IMR-90 (cell line): ENCODE measurements at regions not wholly inside any gene's neighbourhood (a gene's known extent, or its start where the extent isn't known, plus 50 kb on each side); places are given as distances from the start of the nearest gene placed in this dataset.

Experiments used
- ATAC-seq: fragments of 200-7000 bp; cut with Tn5 transposase; 2 replicates; pipeline ENCODE4 v1.9.1; 2020; ENCODE audit warnings: low read depth, mild to moderate bottlenecking, moderate library complexity
- BruUV-seq: library from RNA; stranded (reverse); fragments of 400-500 nt; replicated peaks from 2 replicates; lab custom pipeline; 2021; lab: Mats Ljungman, UMichigan
- CTCF ChIA-PET: fragments of 300-600 bp; formaldehyde crosslinking; extraction: SDS; loops from one replicate; lab custom pipeline; 2021; ENCODE audit warnings: antibody characterized with exemption; lab: Yijun Ruan, JAX
- POLR2A ChIA-PET: fragments of 300-600 bp; sonication (Branson Sonifier 250); formaldehyde crosslinking; loops from one replicate; lab custom pipeline; 2022; ENCODE audit warnings: antibody characterized with exemption; ENCODE audit not compliant: unreplicated experiment; lab: Charles Lee
- DNase-seq: peaks from one replicate; pipeline ENCODE4 v3.0.0; 2013
- H2AFZ ChIP-seq: replicated peaks from 2 replicates; pipeline ENCODE3; 2013; ENCODE audit warnings: low read length, mild to moderate bottlenecking; ENCODE audit not compliant: poor library complexity
- H2AK5ac ChIP-seq: 2 replicates; pipeline ENCODE4 v1.6.1; 2013; ENCODE audit warnings: low read depth, low read length, inconsistent platforms
- H2AK9ac ChIP-seq: replicated peaks from 2 replicates; pipeline ENCODE3; 2013; ENCODE audit warnings: mild to moderate bottlenecking, low read depth, low read length, moderate library complexity; ENCODE audit not compliant: poor library complexity
- H2BK120ac ChIP-seq: 2 replicates; pipeline ENCODE4 v1.6.1; 2013; ENCODE audit warnings: low read depth, low read length, inconsistent platforms
- H2BK15ac ChIP-seq: 3 replicates; pipeline ENCODE4 v1.6.1; 2013; ENCODE audit warnings: low read depth, low read length, inconsistent platforms
- H2BK20ac ChIP-seq: 2 replicates; pipeline ENCODE4 v1.6.1; 2013; ENCODE audit warnings: low read depth, mild to moderate bottlenecking, inconsistent platforms, low read length, moderate library complexity
- H2BK5ac ChIP-seq: 2 replicates; pipeline ENCODE4 v1.6.1; 2013; ENCODE audit warnings: mild to moderate bottlenecking, low read depth, low read length, inconsistent platforms; ENCODE audit not compliant: poor library complexity, severe bottlenecking
- H3K14ac ChIP-seq: replicated peaks from 2 replicates; pipeline ENCODE4 v1.6.1; 2013; ENCODE audit warnings: low read depth, low read length, inconsistent platforms
- H3K18ac ChIP-seq: 2 replicates; pipeline ENCODE4 v1.6.1; 2013; ENCODE audit warnings: low read depth, low read length, control low read depth
- H3K23ac ChIP-seq: 2 replicates; pipeline ENCODE4 v1.6.1; 2013; ENCODE audit warnings: low read depth, low read length, inconsistent platforms
- H3K27ac ChIP-seq: 2 replicates; pipeline ENCODE4 v1.5.1; 2013; ENCODE audit warnings: mild to moderate bottlenecking, control low read depth, low read length; ENCODE audit not compliant: insufficient read depth
- H3K27me3 ChIP-seq: 2 replicates; pipeline ENCODE4 v1.6.1; 2013; ENCODE audit warnings: low read length; ENCODE audit not compliant: control insufficient read depth, insufficient read depth
- H3K36me3 ChIP-seq: 2 replicates; pipeline ENCODE4 v1.6.1; 2013; ENCODE audit warnings: low read length, mixed read lengths; ENCODE audit not compliant: control insufficient read depth, insufficient read depth
- H3K4ac ChIP-seq: 2 replicates; pipeline ENCODE4 v1.6.1; 2013; ENCODE audit warnings: low read depth, low read length, inconsistent platforms
- H3K4me1 ChIP-seq: 2 replicates; pipeline ENCODE4 v1.6.1; 2013; ENCODE audit warnings: low read length, mixed read lengths; ENCODE audit not compliant: control insufficient read depth, insufficient read depth
- H3K4me2 ChIP-seq: 2 replicates; pipeline ENCODE4 v1.6.1; 2013; ENCODE audit warnings: low read depth, mild to moderate bottlenecking, control low read depth, low read length, moderate library complexity
- H3K4me3 ChIP-seq: 2 replicates; pipeline ENCODE4 v1.5.1; 2013; ENCODE audit warnings: low read depth, mild to moderate bottlenecking, control low read depth, low read length, moderate library complexity; ENCODE audit not compliant: insufficient read depth
- H3K56ac ChIP-seq: 2 replicates; pipeline ENCODE4 v1.6.1; 2013; ENCODE audit warnings: low read length, inconsistent platforms; ENCODE audit not compliant: insufficient read depth; ENCODE audit errors: extremely low read depth
- H3K79me1 ChIP-seq, 2 experiments: 2 replicates each; pipeline ENCODE4 v1.6.1; 2013; ENCODE audit warnings: low read length in 2 of 2, inconsistent platforms in 1 of 2, low read depth in 1 of 2
- H3K9ac ChIP-seq: 2 replicates; pipeline ENCODE4 v1.6.1; 2013; ENCODE audit warnings: low read depth, low read length, control low read depth
- H3K9me1 ChIP-seq: 2 replicates; pipeline ENCODE4 v1.6.1; 2013; ENCODE audit warnings: low read length, inconsistent platforms; ENCODE audit not compliant: insufficient read depth
- H3K9me3 ChIP-seq: 2 replicates; pipeline ENCODE4 v1.6.1; 2013; ENCODE audit warnings: low read length; ENCODE audit not compliant: control insufficient read depth, insufficient read depth
- H4K20me1 ChIP-seq: 2 replicates; pipeline ENCODE4 v1.6.1; 2013; ENCODE audit warnings: low read length, inconsistent platforms; ENCODE audit not compliant: insufficient read depth
- H4K5ac ChIP-seq: 2 replicates; pipeline ENCODE4 v1.6.1; 2013; ENCODE audit warnings: mild to moderate bottlenecking, low read depth, low read length, control low read depth
- H4K8ac ChIP-seq, 2 experiments: 2 replicates each; pipeline ENCODE4 v1.6.1; 2013; ENCODE audit warnings: low read depth in 2 of 2, low read length in 2 of 2, control low read depth in 1 of 2, inconsistent platforms in 1 of 2
- H4K91ac ChIP-seq: 2 replicates; pipeline ENCODE4 v1.6.1; 2013; ENCODE audit warnings: low read depth, low read length, inconsistent platforms; ENCODE audit not compliant: insufficient read depth
- CEBPB ChIP-seq: IDR thresholded peaks from 2 replicates; pipeline ENCODE4 v1.6.1; 2012; ENCODE audit warnings: low read depth, low read length, improper control_type of control experiment
- CHD1 ChIP-seq: IDR thresholded peaks from 2 replicates; pipeline ENCODE4 v1.6.1; 2012; ENCODE audit warnings: low read depth, low read length, improper control_type of control experiment
- ELK1 ChIP-seq: fragments of 150-350 bp; IDR thresholded peaks from 2 replicates; pipeline ENCODE4 v1.6.1; 2016; ENCODE audit warnings: low read depth, mild to moderate bottlenecking, low read length, moderate library complexity, borderline replicate concordance
- FOS ChIP-seq: fragments of 150-350 bp; IDR thresholded peaks from 2 replicates; pipeline ENCODE4 v1.6.1; 2016; ENCODE audit warnings: low read depth, low read length
- MAFK ChIP-seq: IDR thresholded peaks from 2 replicates; pipeline ENCODE4 v1.6.1; 2012; ENCODE audit warnings: low read depth, low read length, improper control_type of control experiment
- MAZ ChIP-seq: IDR thresholded peaks from 2 replicates; pipeline ENCODE4 v1.6.1; 2012; ENCODE audit warnings: low read depth, mild to moderate bottlenecking, low read length, improper control_type of control experiment, moderate library complexity, borderline replicate concordance
- MXI1 ChIP-seq: IDR thresholded peaks from 2 replicates; pipeline ENCODE4 v1.6.1; 2012; ENCODE audit warnings: low read depth, mild to moderate bottlenecking, low read length, moderate library complexity, borderline replicate concordance
- NFE2L2 ChIP-seq: fragments of 150-350 bp; IDR thresholded peaks from 2 replicates; pipeline ENCODE4 v1.6.1; 2016; ENCODE audit warnings: low read depth, mild to moderate bottlenecking, low read length
- POLR2A ChIP-seq: IDR thresholded peaks from 2 replicates; pipeline ENCODE4 v1.6.1; 2012; ENCODE audit warnings: mild to moderate bottlenecking, low read depth, low read length
- RAD21 ChIP-seq: IDR thresholded peaks from 2 replicates; pipeline ENCODE4 v1.6.1; 2012; ENCODE audit warnings: low read length, improper control_type of control experiment
- RCOR1 ChIP-seq: IDR thresholded peaks from 2 replicates; pipeline ENCODE4 v1.6.1; 2012; ENCODE audit warnings: mild to moderate bottlenecking, low read length, improper control_type of control experiment; ENCODE audit not compliant: insufficient replicate concordance
- RFX5 ChIP-seq: IDR thresholded peaks from 2 replicates; pipeline ENCODE4 v1.8.0; 2012; ENCODE audit warnings: low read depth, mild to moderate bottlenecking, low read length, moderate library complexity
- SMC3 ChIP-seq: fragments of 150-350 bp; IDR thresholded peaks from 2 replicates; pipeline ENCODE4 v1.6.1; 2016; ENCODE audit warnings: low read depth, mild to moderate bottlenecking, antibody characterized with exemption, low read length, moderate library complexity
- WGBS, 2 experiments: methylation state at CpG; one replicate each; pipeline versions ENCODE4 v1.1.5 to v1.1.7; 2013; ENCODE audit warnings: missing lambda C conversion rate in 2 of 2; ENCODE audit not compliant: insufficient read length in 1 of 2; ENCODE audit errors: extremely low coverage in 2 of 2; 5-methylcytosine and 5-hydroxymethylcytosine counted together
- dilution Hi-C: fragments of 300-500 bp; cut with HindIII; formaldehyde crosslinking; loops from one replicate; pipeline ENCODE4 v1.14.3; 2018; ENCODE audit warnings: low sequenced_read_pairs; ENCODE audit not compliant: unreplicated experiment
- in situ Hi-C: fragments of 300-500 bp; cut with MboI; formaldehyde crosslinking; loops from 3 replicates; pipeline ENCODE4 v1.14.3; 2019; ENCODE audit warnings: low sequenced_read_pairs, inconsistent platforms, mixed read lengths
- intact Hi-C: fragments of 100-400 bp; cut with micrococcal nuclease; formaldehyde crosslinking; loops from 2 replicates; pipeline ENCODE4 v1.10.0; 2022
- TF ChIP-seq, protein P1 (sequence below): fragments of 150-350 bp; IDR thresholded peaks from 2 replicates; pipeline ENCODE4 v1.6.1; 2017; ENCODE audit warnings: mild to moderate bottlenecking, antibody characterized with exemption, low read length, low read depth
- TF ChIP-seq, protein P2 (sequence below): conservative IDR thresholded peaks from 2 replicates; pipeline ENCODE4 v1.5.1; 2012; ENCODE audit warnings: mild to moderate bottlenecking, low read depth, low read length, improper control_type of control experiment

DNA sequence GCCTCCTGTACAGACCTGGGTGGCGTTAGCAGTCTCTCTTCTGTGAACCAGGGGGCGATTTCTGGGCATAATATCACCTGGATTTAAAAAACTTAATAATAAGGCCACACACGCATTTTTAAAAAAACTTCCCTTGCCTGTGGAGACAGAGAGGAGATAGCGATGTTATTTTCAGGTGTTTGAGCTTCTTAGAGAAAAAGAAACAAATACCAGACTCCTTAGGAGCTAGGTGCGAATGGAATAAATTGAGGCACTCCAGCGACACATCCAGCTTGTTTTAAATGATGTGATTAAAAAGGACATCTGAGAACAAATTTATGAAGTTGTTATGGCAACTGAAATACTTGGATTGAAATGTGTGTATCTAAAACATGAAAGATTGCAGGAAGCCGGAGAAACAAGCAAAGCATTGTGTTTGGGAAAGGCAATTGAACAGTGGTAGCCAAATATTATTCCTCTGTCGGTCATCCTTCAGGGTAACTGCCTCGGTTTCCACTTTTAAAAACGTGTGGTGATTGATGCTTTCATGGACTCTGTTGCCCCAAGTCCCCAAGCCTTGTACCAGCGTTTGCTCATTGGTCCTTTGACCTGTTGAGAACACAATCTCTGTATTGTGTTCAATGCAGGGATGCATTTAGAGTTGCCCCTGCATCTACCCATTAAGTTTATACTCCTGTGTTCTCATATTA, 158.7 kb downstream of the TM9SF2 start:
- WGBS, 2 experiments = 71% methylated on average over 2 of the region's 11 CpGs; no CpG with 5 or more reads in 1 of the 2 experiments
- Histone ChIP-seq H3K14ac (no peak overlapping the region), H3K4me1 (no peaks in the 10 kb centered on the region), H2AK9ac (no peak overlapping the region), H3K9me1 (no peaks in the 10 kb centered on the region), H4K8ac (no peak overlapping the region), H3K36me3 (no peaks in the 10 kb centered on the region), H3K4ac (no peak overlapping the region), H3K56ac (no peak overlapping the region), H4K91ac (no peak overlapping the region), H3K9ac (no peak overlapping the region), H3K27me3 (peaks cover 25% of the 10 kb centered on the region), H2BK5ac (no peak overlapping the region), H2BK120ac (no peak overlapping the region), H3K4me3 (no peak overlapping the region), H4K20me1 (no peaks in the 10 kb centered on the region), H4K5ac (no peak overlapping the region), H3K79me1 (no peaks in the 10 kb centered on the region), H3K27ac (no peak overlapping the region), H3K18ac (no peak overlapping the region), H2BK15ac (no peak overlapping the region), H3K23ac (no peak overlapping the region), H2AK5ac (no peak overlapping the region), H3K9me3 (no peaks in the 10 kb centered on the region), H2AFZ (no peak overlapping the region), H3K4me2 (no peak overlapping the region), H2BK20ac (no peak overlapping the region)
- DNase-seq = no peak
- ChIA-PET POLR2A (no interaction called here), CTCF (no interaction called here)
- in situ Hi-C loops = loop anchor here (10.0 to 25.0 kb wide), 4 partner anchors 575 to 1452 kb away; no protein-coding TSS in a partner anchor
- no peak for ATAC-seq
- TF ChIP-seq SMC3 = no peak
- no peak for TF ChIP-seq MAZ
- TF ChIP-seq, protein P1, sequence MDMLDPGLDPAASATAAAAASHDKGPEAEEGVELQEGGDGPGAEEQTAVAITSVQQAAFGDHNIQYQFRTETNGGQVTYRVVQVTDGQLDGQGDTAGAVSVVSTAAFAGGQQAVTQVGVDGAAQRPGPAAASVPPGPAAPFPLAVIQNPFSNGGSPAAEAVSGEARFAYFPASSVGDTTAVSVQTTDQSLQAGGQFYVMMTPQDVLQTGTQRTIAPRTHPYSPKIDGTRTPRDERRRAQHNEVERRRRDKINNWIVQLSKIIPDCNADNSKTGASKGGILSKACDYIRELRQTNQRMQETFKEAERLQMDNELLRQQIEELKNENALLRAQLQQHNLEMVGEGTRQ = no peak
- no peak for TF ChIP-seq CHD1
- TF ChIP-seq MAFK = no peak
- TF ChIP-seq FOS = no peak
- TF ChIP-seq ELK1 = no peak
- TF ChIP-seq POLR2A = no peak
- no peak for TF ChIP-seq RFX5
- no peak for TF ChIP-seq CEBPB
- TF ChIP-seq NFE2L2 = no peak
- TF ChIP-seq MXI1 = no peak
- no peak for TF ChIP-seq RCOR1
- no peak for TF ChIP-seq RAD21
- TF ChIP-seq, protein P2, sequence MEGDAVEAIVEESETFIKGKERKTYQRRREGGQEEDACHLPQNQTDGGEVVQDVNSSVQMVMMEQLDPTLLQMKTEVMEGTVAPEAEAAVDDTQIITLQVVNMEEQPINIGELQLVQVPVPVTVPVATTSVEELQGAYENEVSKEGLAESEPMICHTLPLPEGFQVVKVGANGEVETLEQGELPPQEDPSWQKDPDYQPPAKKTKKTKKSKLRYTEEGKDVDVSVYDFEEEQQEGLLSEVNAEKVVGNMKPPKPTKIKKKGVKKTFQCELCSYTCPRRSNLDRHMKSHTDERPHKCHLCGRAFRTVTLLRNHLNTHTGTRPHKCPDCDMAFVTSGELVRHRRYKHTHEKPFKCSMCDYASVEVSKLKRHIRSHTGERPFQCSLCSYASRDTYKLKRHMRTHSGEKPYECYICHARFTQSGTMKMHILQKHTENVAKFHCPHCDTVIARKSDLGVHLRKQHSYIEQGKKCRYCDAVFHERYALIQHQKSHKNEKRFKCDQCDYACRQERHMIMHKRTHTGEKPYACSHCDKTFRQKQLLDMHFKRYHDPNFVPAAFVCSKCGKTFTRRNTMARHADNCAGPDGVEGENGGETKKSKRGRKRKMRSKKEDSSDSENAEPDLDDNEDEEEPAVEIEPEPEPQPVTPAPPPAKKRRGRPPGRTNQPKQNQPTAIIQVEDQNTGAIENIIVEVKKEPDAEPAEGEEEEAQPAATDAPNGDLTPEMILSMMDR = no peak
- dilution Hi-C loops = no loop called here
- intact Hi-C loops = loop anchor here (5.0 kb wide), 4 partner anchors 218 to 1442 kb away; partner anchors contain the start of gene PCCA
- BruUV-seq = no TSS peak
